Loucy (cell line): ENCODE measurements at regions not wholly inside any gene's neighbourhood (a gene's known extent, or its start where the extent isn't known, plus 50 kb on each side); places are given as distances from the start of the nearest gene placed in this dataset.

Experiments used
- CTCF ChIP-seq: fragments of 200-600 bp; sonication (generic); conservative IDR thresholded peaks from 2 replicates; pipeline ENCODE4 v1.5.1; 2014; ENCODE audit warnings: mild to moderate bottlenecking, antibody characterized with exemption, low read length
- EZH2phosphoT487 ChIP-seq: fragments of 200-600 bp; IDR thresholded peaks from 2 replicates; pipeline ENCODE4 v1.6.1; 2018; ENCODE audit warnings: antibody characterized with exemption, mild to moderate bottlenecking, moderate library complexity, borderline replicate concordance

GRCh38 chr15:46636206-46636605 lies 1001.4 kb downstream of the SQOR start:
- no peak for TF ChIP-seq CTCF
- TF ChIP-seq EZH2phosphoT487 = no peak
